GM18861 (cell line): ENCODE measurements at regions not wholly inside any gene's neighbourhood (a gene's known extent, or its start where the extent isn't known, plus 50 kb on each side); places are given as distances from the start of the nearest gene placed in this dataset.
"Not testable (repeated sequence)": the region's sequence is repeated elsewhere in the genome, so short reads cannot be mapped to it uniquely, and the experiment has no call there.

Source experiments
- ATAC-seq: cut with Tn5 transposase; IDR thresholded peaks from one replicate; pipeline ENCODE4 v1.9.1; 2021; ENCODE audit not compliant: unreplicated experiment

GRCh38 chr4:153099391-153100140 is 104.7 kb upstream of the TRIM2 start:
- no peak for ATAC-seq

GRCh38 chr4:153106736-153107135 is 97.5 kb upstream of the TRIM2 start:
- not testable (repeated sequence) for ATAC-seq

- ATAC-seq: no peak
Measured at GRCh38 chr4:153107246-153107645, 97.0 kb upstream of the TRIM2 start.

GRCh38 chr4:153109296-153109849 is 94.9 kb upstream of the TRIM2 start:
- no peak for ATAC-seq

- ATAC-seq: no peak
Measured at GRCh38 chr4:153110739-153111138, 93.5 kb upstream of the TRIM2 start.

GRCh38 chr4:153111426-153112040 is 92.7 kb upstream of the TRIM2 start:
- no peak for ATAC-seq

- no peak for ATAC-seq
Measured at GRCh38 chr4:153112041-153112441, 92.2 kb upstream of the TRIM2 start.

GRCh38 chr4:153113061-153113837 is 91.0 kb upstream of the TRIM2 start:
- ATAC-seq: no peak

GRCh38 chr4:153113838-153114105 is 90.5 kb upstream of the TRIM2 start:
- ATAC-seq: no peak

GRCh38 chr4:153114771-153115321 is 89.4 kb upstream of the TRIM2 start:
- no peak for ATAC-seq

- ATAC-seq: peak; percentile 78
Measured at GRCh38 chr4:153115322-153116290, 88.6 kb upstream of the TRIM2 start.

- no peak for ATAC-seq
Measured at GRCh38 chr4:153116291-153116680, 88.0 kb upstream of the TRIM2 start.

GRCh38 chr4:153116801-153117200 is 87.4 kb upstream of the TRIM2 start:
- no peak for ATAC-seq

- no peak for ATAC-seq
Measured at GRCh38 chr4:153117554-153117953, 86.7 kb upstream of the TRIM2 start.

- no peak for ATAC-seq
Measured at GRCh38 chr4:153119626-153120025, 84.6 kb upstream of the TRIM2 start.

GRCh38 chr4:153120235-153120634 is 84.0 kb upstream of the TRIM2 start:
- no peak for ATAC-seq

GRCh38 chr4:153122855-153123254 is 81.4 kb upstream of the TRIM2 start:
- ATAC-seq: no peak

- no peak for ATAC-seq
Measured at GRCh38 chr4:153126137-153126536, 78.1 kb upstream of the TRIM2 start.

- ATAC-seq: no peak
Measured at GRCh38 chr4:153127760-153128494, 76.3 kb upstream of the TRIM2 start.

GRCh38 chr4:153131596-153131995 is 72.6 kb upstream of the TRIM2 start:
- no peak for ATAC-seq
